GM12878 (cell line): ENCODE measurements at regions not wholly inside any gene's neighbourhood (a gene's known extent, or its start where the extent isn't known, plus 50 kb on each side); places are given as distances from the start of the nearest gene placed in this dataset.

Source experiments
- ATAC-seq: fragments of 200-7000 bp; cut with Tn5 transposase; 3 replicates; pipeline ENCODE4 v1.9.1; 2020; ENCODE audit warnings: mild to moderate bottlenecking, moderate library complexity
- BruUV-seq: library from RNA; stranded (reverse); fragments of 400-500 nt; replicated peaks from 2 replicates; lab custom pipeline; 2021; lab: Mats Ljungman, UMichigan
- CTCF ChIA-PET: fragments of 300-600 bp; sonication (Branson Sonifier 250); formaldehyde crosslinking; extraction: SDS; loops from one replicate; lab custom pipeline; 2021; ENCODE audit warnings: inconsistent platforms; lab: Yijun Ruan, JAX
- POLR2A ChIA-PET: fragments of 350-600 bp; formaldehyde crosslinking; extraction: SDS; loops from one replicate; lab custom pipeline; 2021; ENCODE audit warnings: inconsistent platforms; lab: Charles Lee
- RAD21 ChIA-PET: fragments of 300-600 bp; sonication (Branson Sonifier 250); formaldehyde crosslinking; loops from one replicate; lab custom pipeline; 2023; ENCODE audit warnings: antibody characterized with exemption; ENCODE audit not compliant: unreplicated experiment; lab: Charles Lee
- SMC1A ChIA-PET: fragments of 300-600 bp; sonication (Branson Sonifier 250); formaldehyde crosslinking; loops from one replicate; lab custom pipeline; 2023; ENCODE audit not compliant: unreplicated experiment, uncharacterized antibody; lab: Charles Lee
- DNase-seq: peaks from one replicate; pipeline ENCODE4 v3.0.0-alpha.2; 2011; ENCODE audit warnings: low read depth, low spot score
- FAIRE-seq: peaks from 3 replicates; lab custom pipeline; 2011; peaks lifted over from hg19 to GRCh38; lab: Jason Lieb, UNC
- H2AFZ ChIP-seq: 2 replicates; pipeline ENCODE4 v1.6.0; 2011; ENCODE audit warnings: low read depth, low read length, control low read depth; ENCODE audit not compliant: control insufficient read depth
- H3K27ac ChIP-seq: 2 replicates; pipeline ENCODE4 v1.5.1; 2011; ENCODE audit warnings: control low read depth; ENCODE audit not compliant: control insufficient read depth, insufficient read depth
- H3K27me3 ChIP-seq, 2 experiments: replicated peaks in 1 of 2; 2 replicates each; pipeline versions ENCODE4 v1.6.0 to v1.6.1; 2011; ENCODE audit warnings: low read length in 1 of 2; ENCODE audit not compliant: control insufficient read depth in 2 of 2, insufficient read depth in 2 of 2
- H3K36me3 ChIP-seq, 2 experiments: 2 replicates each; pipeline ENCODE4 v1.5.1; 2011; ENCODE audit warnings: low read length in 1 of 2; ENCODE audit not compliant: control insufficient read depth in 2 of 2, insufficient read depth in 2 of 2
- H3K4me1 ChIP-seq: 2 replicates; pipeline ENCODE4 v1.6.1; 2011; ENCODE audit warnings: mild to moderate bottlenecking, low read length, moderate library complexity, mixed read lengths; ENCODE audit not compliant: control insufficient read depth, insufficient read depth
- H3K4me2 ChIP-seq: 2 replicates; pipeline ENCODE4 v1.6.0; 2011; ENCODE audit warnings: control low read depth; ENCODE audit not compliant: control insufficient read depth, insufficient read depth
- H3K4me3 ChIP-seq: fragments of 200-600 bp; sonication (generic); 2 replicates; pipeline ENCODE4 v1.5.1; 2016
- H3K79me2 ChIP-seq: 2 replicates; pipeline ENCODE4 v1.6.0; 2011; ENCODE audit warnings: low read length; ENCODE audit not compliant: control insufficient read depth, insufficient read depth
- H3K9ac ChIP-seq: 2 replicates; pipeline ENCODE4 v1.8.0; 2011; ENCODE audit warnings: low read length, control low read depth, mixed read lengths; ENCODE audit not compliant: control insufficient read depth, insufficient read depth
- H3K9me3 ChIP-seq: replicated peaks from 3 replicates; pipeline ENCODE4 v1.5.1; 2011; ENCODE audit warnings: mild to moderate bottlenecking, low read length; ENCODE audit not compliant: control insufficient read depth, insufficient read depth
- H4K20me1 ChIP-seq: 2 replicates; pipeline ENCODE4 v1.6.0; 2011; ENCODE audit not compliant: control insufficient read depth, insufficient read depth
- BACH1 ChIP-seq: fragments of 450-650 bp; IDR thresholded peaks from 2 replicates; pipeline ENCODE4 v1.6.1; 2017; ENCODE audit warnings: mild to moderate bottlenecking, borderline replicate concordance
- CHD2 ChIP-seq: IDR thresholded peaks from 2 replicates; pipeline ENCODE4 v1.6.1; 2011; ENCODE audit warnings: low read depth, low read length, improper control_type of control experiment, borderline replicate concordance
- E2F4 ChIP-seq: IDR thresholded peaks from 2 replicates; pipeline ENCODE4 v1.6.1; 2012; ENCODE audit warnings: low read depth, low read length, improper control_type of control experiment
- E4F1 ChIP-seq: fragments of 450-650 bp; IDR thresholded peaks from 2 replicates; pipeline ENCODE4 v1.6.1; 2018; ENCODE audit warnings: borderline replicate concordance, mild to moderate bottlenecking; ENCODE audit not compliant: partially characterized antibody
- HDAC2 ChIP-seq: fragments of 200-600 bp; sonication (generic); IDR thresholded peaks from 2 replicates; pipeline ENCODE4 v1.6.1; 2017
- MTA3 ChIP-seq: IDR thresholded peaks from 2 replicates; pipeline ENCODE4 v1.6.1; 2012; ENCODE audit warnings: low read length, inconsistent platforms, borderline replicate concordance
- NBN ChIP-seq: fragments of 450-650 bp; IDR thresholded peaks from 2 replicates; pipeline ENCODE4 v1.6.1; 2016
- NFIC ChIP-seq: IDR thresholded peaks from 2 replicates; pipeline ENCODE4 v1.6.1; 2012; ENCODE audit warnings: low read depth, mild to moderate bottlenecking, inconsistent platforms, low read length, moderate library complexity
- NR2C1 ChIP-seq: fragments of 450-650 bp; IDR thresholded peaks from 2 replicates; pipeline ENCODE4 v1.6.1; 2017; ENCODE audit warnings: antibody characterized with exemption, mild to moderate bottlenecking, moderate library complexity
- POLR2AphosphoS2 ChIP-seq: IDR thresholded peaks from 2 replicates; pipeline ENCODE4 v1.6.1; 2011; ENCODE audit warnings: low read depth, mild to moderate bottlenecking, low read length, improper control_type of control experiment, moderate library complexity
- RBBP5 ChIP-seq: fragments of 200-600 bp; sonication (generic); conservative IDR thresholded peaks from 2 replicates; pipeline ENCODE4 v1.6.1; 2016
- SMAD1 ChIP-seq: fragments of 450-650 bp; IDR thresholded peaks from 2 replicates; pipeline ENCODE4 v1.6.1; 2018; ENCODE audit warnings: mild to moderate bottlenecking, low read depth; ENCODE audit not compliant: partially characterized antibody
- SPI1 ChIP-seq: IDR thresholded peaks from 2 replicates; pipeline ENCODE4 v1.6.1; 2011; ENCODE audit warnings: low read depth, mild to moderate bottlenecking, low read length, moderate library complexity, borderline replicate concordance; ENCODE audit not compliant: insufficient read depth
- SREBF2 ChIP-seq: IDR thresholded peaks from 2 replicates; pipeline ENCODE4 v1.6.1; 2012; ENCODE audit warnings: mild to moderate bottlenecking, low read length
- TAF1 ChIP-seq: IDR thresholded peaks from 2 replicates; pipeline ENCODE4 v1.6.1; 2011; ENCODE audit warnings: mild to moderate bottlenecking, low read depth, low read length, borderline replicate concordance
- TCF7 ChIP-seq: IDR thresholded peaks from 2 replicates; pipeline ENCODE4 v1.6.1; 2014; ENCODE audit warnings: antibody characterized with exemption, borderline replicate concordance
- WRNIP1 ChIP-seq: IDR thresholded peaks from 2 replicates; pipeline ENCODE4 v1.6.1; 2011; ENCODE audit warnings: low read depth, low read length, improper control_type of control experiment, borderline replicate concordance
- YY1 ChIP-seq: IDR thresholded peaks from 2 replicates; pipeline ENCODE4 v1.6.1; 2011; ENCODE audit warnings: low read depth, mild to moderate bottlenecking, low read length
- WGBS: methylation state at CpG from one replicate; pipeline ENCODE4 v1.1.6; 2016; ENCODE audit warnings: low lambda C conversion rate; ENCODE audit not compliant: insufficient replicate concordance, insufficient coverage; ENCODE audit errors: missing lambda C conversion rate; 5-methylcytosine and 5-hydroxymethylcytosine counted together
- in situ Hi-C: fragments of 300-500 bp; cut with MboI; formaldehyde crosslinking; loops from 9 replicates; pipeline ENCODE4 v1.14.3; 2018; ENCODE audit warnings: mixed read lengths
- intact Hi-C: fragments of 100-400 bp; cut with micrococcal nuclease; formaldehyde crosslinking; loops from one replicate; pipeline ENCODE4 v1.14.2; 2022; ENCODE audit not compliant: unreplicated experiment
- TF ChIP-seq, protein P1 (sequence below): fragments of 450-650 bp; IDR thresholded peaks from 2 replicates; pipeline ENCODE4 v1.6.1; 2017; ENCODE audit warnings: low read depth, mild to moderate bottlenecking, moderate library complexity
- TF ChIP-seq, protein P2 (sequence below): fragments of 450-650 bp; conservative IDR thresholded peaks from 2 replicates; pipeline ENCODE4 v1.6.1; 2017; ENCODE audit warnings: mild to moderate bottlenecking, moderate library complexity

DNA sequence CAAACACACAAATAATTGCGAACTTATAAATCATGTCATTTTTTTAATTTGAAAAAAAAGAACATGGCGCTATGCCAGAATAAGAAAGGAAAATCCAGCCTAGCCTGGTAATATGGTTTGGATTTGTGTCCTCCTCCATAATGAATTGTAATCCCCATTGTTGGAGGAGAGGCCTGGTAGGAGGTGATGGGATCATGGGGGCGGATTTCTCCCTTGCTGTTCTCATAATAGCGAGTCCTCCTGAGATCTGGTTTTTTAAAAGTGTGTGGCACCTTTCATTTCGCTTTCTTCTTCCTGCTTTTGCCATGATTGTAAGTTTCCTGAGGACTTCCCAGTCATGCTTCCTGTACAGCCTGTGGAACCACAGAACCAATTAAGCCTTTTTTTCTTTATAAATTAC lies 65.9 kb upstream of the TANC2 start (continued):
- TF ChIP-seq E2F4: no peak
- TF ChIP-seq CHD2: no peak
- TF ChIP-seq POLR2AphosphoS2: no peak
- TF ChIP-seq SREBF2: no peak
- no peak for TF ChIP-seq RBBP5
- no peak for TF ChIP-seq NFIC
- TF ChIP-seq E4F1: no peak
- TF ChIP-seq TAF1: no peak

GRCh38 chr17:62899361-62899760 lies 66.7 kb upstream of the TANC2 start:
- RAD21 ChIA-PET: no interaction called here
- TF ChIP-seq SPI1: no peak
- TF ChIP-seq TCF7: no peak
- TF ChIP-seq NR2C1: no peak
- no peak for TF ChIP-seq SMAD1
- no peak for TF ChIP-seq MTA3
- TF ChIP-seq YY1: no peak
- TF ChIP-seq, protein P1, sequence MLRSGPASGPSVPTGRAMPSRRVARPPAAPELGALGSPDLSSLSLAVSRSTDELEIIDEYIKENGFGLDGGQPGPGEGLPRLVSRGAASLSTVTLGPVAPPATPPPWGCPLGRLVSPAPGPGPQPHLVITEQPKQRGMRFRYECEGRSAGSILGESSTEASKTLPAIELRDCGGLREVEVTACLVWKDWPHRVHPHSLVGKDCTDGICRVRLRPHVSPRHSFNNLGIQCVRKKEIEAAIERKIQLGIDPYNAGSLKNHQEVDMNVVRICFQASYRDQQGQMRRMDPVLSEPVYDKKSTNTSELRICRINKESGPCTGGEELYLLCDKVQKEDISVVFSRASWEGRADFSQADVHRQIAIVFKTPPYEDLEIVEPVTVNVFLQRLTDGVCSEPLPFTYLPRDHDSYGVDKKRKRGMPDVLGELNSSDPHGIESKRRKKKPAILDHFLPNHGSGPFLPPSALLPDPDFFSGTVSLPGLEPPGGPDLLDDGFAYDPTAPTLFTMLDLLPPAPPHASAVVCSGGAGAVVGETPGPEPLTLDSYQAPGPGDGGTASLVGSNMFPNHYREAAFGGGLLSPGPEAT: no peak
- TF ChIP-seq, protein P2, sequence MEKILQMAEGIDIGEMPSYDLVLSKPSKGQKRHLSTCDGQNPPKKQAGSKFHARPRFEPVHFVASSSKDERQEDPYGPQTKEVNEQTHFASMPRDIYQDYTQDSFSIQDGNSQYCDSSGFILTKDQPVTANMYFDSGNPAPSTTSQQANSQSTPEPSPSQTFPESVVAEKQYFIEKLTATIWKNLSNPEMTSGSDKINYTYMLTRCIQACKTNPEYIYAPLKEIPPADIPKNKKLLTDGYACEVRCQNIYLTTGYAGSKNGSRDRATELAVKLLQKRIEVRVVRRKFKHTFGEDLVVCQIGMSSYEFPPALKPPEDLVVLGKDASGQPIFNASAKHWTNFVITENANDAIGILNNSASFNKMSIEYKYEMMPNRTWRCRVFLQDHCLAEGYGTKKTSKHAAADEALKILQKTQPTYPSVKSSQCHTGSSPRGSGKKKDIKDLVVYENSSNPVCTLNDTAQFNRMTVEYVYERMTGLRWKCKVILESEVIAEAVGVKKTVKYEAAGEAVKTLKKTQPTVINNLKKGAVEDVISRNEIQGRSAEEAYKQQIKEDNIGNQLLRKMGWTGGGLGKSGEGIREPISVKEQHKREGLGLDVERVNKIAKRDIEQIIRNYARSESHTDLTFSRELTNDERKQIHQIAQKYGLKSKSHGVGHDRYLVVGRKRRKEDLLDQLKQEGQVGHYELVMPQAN: no peak
- no peak for TF ChIP-seq WRNIP1
- no peak for TF ChIP-seq HDAC2
- no peak for TF ChIP-seq BACH1
- no peak for TF ChIP-seq NBN

More at GRCh38 chr17:62899361-62899760, 66.7 kb upstream of the TANC2 start:
- no peak overlapping the region for H3K4me2 ChIP-seq
- in situ Hi-C loops: no loop called here
- no peaks in the 10 kb centered on the region for H3K36me3 ChIP-seq
- WGBS: 27% methylated on average over 6 of the region's 6 CpGs
- DNase-seq: no peak
- H3K9ac ChIP-seq: no peak overlapping the region
- no peaks in the 10 kb centered on the region for H3K79me2 ChIP-seq
- no peaks in the 10 kb centered on the region; the same call in 1 of the 2 replicates for H4K20me1 ChIP-seq
- H3K27me3 ChIP-seq: 0 out of 4 replicates have a peak, but pooled peaks cover 0 to 2% of the 10 kb centered on the region in 2 experiments
- no peak for FAIRE-seq
- H3K9me3 ChIP-seq: no peaks in the 10 kb centered on the region
- ChIA-PET CTCF (no interaction called here), POLR2A (no interaction called here), SMC1A (no interaction called here)
- BruUV-seq: no TSS peak
- H3K4me1 ChIP-seq: no peaks in the 10 kb centered on the region
- no peak overlapping the region for H3K4me3 ChIP-seq
- intact Hi-C loops: no loop called here
- ATAC-seq: no peak
- no peak overlapping the region for H3K27ac ChIP-seq
- H2AFZ ChIP-seq: no peak overlapping the region
